ENCODE measurements at regions not wholly inside any gene's neighbourhood (a gene's known extent, or its start where the extent isn't known, plus 50 kb on each side); places are given as distances from the start of the nearest gene placed in this dataset.

DNA sequence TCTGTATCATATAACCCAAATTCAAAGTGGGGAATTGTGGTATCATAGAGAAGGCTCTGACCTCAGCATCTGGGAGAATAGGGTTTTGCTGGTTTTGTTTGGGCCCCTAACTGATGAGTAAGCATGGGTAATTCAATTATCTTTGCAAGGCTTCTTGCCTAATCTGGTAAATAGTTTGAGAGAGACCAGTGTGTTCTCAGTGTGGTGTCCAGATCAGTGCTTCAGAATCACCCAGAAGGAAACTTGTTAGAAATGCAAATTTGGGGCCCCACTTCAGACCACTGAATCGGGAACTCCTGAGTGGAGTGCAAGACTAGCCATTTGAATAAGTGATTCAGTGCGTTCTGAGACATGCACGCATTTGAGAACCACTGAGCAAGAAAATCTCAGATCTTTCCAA is 282.7 kb downstream of the EPHA4 start:
- TF ChIP-seq, protein P1, sequence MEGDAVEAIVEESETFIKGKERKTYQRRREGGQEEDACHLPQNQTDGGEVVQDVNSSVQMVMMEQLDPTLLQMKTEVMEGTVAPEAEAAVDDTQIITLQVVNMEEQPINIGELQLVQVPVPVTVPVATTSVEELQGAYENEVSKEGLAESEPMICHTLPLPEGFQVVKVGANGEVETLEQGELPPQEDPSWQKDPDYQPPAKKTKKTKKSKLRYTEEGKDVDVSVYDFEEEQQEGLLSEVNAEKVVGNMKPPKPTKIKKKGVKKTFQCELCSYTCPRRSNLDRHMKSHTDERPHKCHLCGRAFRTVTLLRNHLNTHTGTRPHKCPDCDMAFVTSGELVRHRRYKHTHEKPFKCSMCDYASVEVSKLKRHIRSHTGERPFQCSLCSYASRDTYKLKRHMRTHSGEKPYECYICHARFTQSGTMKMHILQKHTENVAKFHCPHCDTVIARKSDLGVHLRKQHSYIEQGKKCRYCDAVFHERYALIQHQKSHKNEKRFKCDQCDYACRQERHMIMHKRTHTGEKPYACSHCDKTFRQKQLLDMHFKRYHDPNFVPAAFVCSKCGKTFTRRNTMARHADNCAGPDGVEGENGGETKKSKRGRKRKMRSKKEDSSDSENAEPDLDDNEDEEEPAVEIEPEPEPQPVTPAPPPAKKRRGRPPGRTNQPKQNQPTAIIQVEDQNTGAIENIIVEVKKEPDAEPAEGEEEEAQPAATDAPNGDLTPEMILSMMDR (conservative IDR thresholded peaks at IDR 0.05; ENCODE audit: low read depth, low read length), result no peak
- no peak overlapping the region for H3K4me3 ChIP-seq (ENCODE audit: low read depth, low read length)
- no peak for DNase-seq (ENCODE audit: low read depth)

DNA sequence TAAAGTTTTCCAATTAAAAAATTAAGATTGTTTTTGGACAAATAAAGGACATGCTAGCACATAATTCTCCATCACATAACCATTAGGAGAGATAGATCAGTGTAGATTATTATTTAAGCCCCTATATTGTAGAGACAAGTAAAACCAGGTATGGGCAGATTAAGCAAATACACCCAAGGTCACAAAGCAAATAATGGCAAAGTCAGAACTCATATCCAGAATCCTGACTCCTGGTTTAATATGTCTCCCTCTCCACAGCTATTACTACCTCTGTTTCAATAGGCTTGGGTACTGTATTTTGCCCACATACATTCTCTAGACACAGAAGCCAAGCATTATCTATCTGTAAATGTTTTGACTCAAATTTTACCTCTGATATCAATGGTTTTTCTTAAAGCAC is 282.3 kb downstream of the EPHA4 start:
- DNase-seq (ENCODE audit: low read depth), result no peak
- TF ChIP-seq, protein P1 (conservative IDR thresholded peaks at IDR 0.05; ENCODE audit: low read depth, low read length), result no peak
- H3K4me3 ChIP-seq (ENCODE audit: low read depth, low read length), result no peak overlapping the region

DNA sequence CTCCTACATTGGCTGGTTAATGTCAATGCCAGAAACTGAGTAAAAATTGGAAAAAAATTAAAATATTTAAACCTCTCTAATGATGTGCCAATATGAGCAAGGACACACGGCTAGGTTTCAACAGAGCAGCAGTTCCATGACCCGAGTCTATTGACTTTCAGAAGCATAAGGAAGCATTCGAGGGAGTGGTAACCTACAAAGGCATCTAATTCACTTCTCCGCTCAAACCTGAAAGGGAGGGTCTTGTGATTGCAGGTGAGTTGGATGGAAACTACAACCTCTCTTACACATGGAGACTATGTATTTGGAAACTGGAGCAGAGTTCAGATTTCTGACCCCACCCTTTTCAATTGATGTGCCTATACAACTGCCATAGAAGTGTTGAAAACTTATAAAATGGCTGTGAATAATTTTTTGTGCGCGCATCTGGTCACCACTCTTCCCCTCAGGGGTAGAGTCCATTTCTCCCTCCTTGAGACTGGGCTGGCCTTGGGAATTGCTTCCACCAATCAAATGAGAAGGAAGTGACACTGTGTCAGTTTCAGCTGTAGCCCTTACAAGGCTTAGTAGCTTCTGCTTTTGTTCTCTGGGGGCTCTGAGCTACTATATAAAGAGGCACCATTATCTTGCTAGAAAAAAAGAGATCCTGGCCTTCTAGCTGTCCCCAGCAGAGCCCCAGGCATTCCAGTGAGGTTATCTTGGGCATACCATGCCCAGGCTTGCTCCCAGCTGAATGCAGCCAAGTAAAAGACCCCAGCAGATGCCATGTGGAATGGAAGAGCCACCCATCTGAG is 278.0 kb downstream of the EPHA4 start:
- no peak overlapping the region for H3K4me3 ChIP-seq (ENCODE audit: low read depth, low read length)
- DNase-seq (ENCODE audit: low read depth), result no peak
- TF ChIP-seq, protein P1 (conservative IDR thresholded peaks at IDR 0.05; ENCODE audit: low read depth, low read length), result no peak

DNA sequence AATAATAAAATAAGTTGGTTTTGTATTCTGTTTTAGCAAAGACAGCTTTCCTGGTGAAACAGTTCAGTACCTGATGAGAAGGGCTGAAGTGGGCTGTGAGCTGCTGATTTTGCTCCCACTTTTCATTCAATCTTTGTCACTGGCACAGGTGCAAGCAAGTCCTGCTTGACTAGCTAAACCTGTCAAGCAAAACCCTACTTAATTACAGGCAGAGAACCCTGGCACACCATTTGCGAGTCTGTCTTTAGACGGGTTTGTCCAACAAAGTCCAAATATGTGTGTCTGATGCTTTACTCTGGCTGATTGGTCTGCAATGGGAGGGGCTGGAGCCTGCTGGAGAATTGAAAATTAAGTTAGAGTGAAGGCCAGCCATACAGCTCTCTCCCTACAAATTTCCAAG is 267.2 kb downstream of the EPHA4 start:
- no peak for DNase-seq (ENCODE audit: low read depth)
- TF ChIP-seq, protein P1 (conservative IDR thresholded peaks at IDR 0.05; ENCODE audit: low read depth, low read length), result no peak
- no peak overlapping the region for H3K4me3 ChIP-seq (ENCODE audit: low read depth, low read length)

DNA sequence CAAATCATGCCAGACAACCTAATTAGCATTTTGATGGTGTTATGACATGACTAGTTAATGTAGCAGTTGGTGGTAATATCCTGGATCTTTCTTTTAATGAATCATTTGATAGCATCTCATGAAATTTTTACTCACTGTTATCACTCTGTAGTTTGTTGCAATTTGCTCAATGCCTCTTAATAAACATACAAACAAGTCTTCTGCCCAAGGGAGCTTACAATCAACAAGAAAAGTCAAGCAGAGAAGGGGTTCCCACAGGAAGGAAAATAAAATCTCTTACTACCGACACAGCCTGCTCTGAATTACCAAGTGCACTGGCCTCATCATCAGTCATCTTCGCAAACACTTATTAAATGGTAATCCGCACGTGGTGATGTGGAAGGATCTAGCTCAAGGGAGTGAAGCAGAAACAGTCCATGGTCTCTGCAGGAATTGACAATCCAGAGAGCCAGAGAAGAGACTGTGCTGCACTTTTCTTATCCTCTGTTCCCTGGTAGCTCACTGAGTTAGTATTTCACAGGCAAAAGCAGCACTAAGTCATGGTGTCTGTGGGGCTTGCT is 263.5 kb downstream of the EPHA4 start:
- no peak for DNase-seq (ENCODE audit: low read depth)
- TF ChIP-seq, protein P1 (conservative IDR thresholded peaks at IDR 0.05; ENCODE audit: low read depth, low read length), result no peak

DNA sequence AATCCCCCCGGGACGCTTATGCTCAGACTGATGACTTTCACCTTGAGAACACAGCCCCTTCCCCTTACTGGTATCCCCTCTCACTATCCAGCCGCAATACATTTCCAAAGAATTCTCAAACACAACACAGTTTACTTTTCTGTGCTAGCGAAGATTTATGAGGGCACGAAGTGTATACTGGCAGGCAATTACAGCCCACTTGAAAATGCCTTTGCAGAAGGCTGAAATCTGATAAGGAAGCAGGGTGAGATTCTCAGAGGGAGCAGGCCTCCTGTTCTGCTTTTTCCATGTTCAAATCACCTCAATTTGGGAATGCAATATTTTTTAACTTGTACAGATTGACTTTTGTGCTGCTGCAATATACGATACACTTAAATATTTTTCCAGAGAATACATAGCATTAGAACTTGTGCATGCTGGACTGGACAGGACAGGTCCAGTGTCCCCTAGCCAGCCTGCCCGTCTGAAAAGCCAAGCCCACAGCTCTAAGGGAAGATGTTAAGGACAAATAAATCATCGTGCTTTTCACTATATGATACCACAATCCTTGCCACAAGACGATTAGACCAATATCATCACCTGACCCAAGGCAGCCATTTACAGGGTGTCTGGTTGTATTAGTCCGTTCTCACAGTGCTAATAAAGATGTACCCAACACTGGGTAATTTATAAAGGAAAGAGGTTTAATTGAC is 262.1 kb downstream of the EPHA4 start:
- H3K4me3 ChIP-seq (ENCODE audit: low read depth, low read length), result no peak overlapping the region
- TF ChIP-seq, protein P1 (conservative IDR thresholded peaks at IDR 0.05; ENCODE audit: low read depth, low read length), result no peak

More for the DNA sequence above, 263.5 kb downstream of the EPHA4 start:
- H3K4me3 ChIP-seq (ENCODE audit: low read depth, low read length), result no peak overlapping the region

More for the DNA sequence above, 262.1 kb downstream of the EPHA4 start:
- no peak for DNase-seq (ENCODE audit: low read depth)
